H4 (cell line): ENCODE measurements at regions not wholly inside any gene's neighbourhood (a gene's known extent, or its start where the extent isn't known, plus 50 kb on each side); places are given as distances from the start of the nearest gene placed in this dataset.

Experiments
- DNase-seq: peaks from one replicate; pipeline ENCODE4 v3.0.0-alpha.2; 2015; ENCODE audit warnings: low spot score

DNA sequence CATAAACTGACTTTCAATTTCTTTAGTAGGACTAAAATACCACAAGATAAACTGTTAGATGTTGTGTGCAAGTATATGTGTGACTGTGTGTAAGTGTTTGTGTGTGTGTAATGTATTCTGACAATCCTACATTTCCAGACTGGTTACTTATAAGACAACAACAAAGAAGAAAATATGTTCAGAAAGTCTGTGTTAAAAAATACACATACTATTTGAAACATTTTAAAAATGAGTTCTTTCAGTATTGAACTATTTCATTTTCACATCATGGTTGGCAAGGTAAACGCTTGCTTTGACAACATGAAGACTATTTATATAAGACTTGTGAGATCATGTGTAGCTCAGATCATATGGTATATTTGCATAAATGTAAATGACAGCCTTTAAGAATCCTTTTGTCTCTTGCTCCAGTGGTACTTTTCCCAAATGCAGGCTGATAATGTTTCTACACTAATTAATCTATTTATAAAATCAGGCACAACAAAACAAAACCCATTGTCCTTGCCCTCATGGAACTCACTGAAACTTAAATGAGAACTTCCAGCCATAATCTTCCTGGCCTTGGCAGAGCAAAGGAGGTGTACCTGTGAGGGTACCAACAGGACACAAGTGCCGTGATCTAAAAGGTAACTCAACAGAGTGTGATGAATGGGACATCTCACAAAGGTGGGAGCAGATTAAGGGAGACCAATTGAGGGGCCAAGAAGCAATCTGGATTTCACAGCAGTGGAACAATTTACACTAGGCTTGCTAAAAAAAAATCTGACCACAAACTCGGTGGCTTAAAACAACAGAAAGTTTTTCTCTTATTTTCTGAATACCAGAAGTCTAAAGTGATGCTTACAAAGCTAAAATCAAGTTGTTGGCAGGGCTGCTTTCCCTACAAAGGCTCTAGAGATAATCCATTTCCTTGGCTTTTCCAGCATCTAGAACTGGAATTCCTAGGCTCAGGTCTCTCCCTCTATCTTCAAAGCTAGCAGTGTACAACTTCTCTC, 349.0 kb downstream of the TBC1D4 start:
- no peak for DNase-seq

DNA sequence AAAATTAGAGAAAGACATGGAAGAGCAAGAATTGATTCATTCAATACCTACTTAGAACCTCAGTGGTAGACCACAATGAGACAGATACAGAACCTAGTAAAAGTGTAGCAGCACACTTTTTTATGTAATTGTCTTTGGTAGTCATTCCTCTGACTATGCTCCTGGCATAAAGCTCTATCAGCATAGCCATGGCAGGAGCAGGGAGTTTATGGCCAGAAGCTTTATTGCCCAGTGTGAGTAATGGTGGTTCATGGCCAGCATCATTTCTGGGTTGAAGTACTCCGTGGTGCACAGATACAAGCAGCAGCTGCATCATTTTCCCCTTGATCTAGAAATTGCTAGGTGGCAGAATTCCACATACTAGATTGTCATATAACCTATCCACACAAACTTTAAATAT, 352.6 kb downstream of the TBC1D4 start:
- no peak for DNase-seq

GRCh38 chr13:75124415-75124814, 357.6 kb downstream of the TBC1D4 start:
- no peak for DNase-seq

GRCh38 chr13:75123428-75123827, 358.5 kb downstream of the TBC1D4 start:
- no peak for DNase-seq

- no peak for DNase-seq
Measured at GRCh38 chr13:75120085-75120484, 361.9 kb downstream of the TBC1D4 start.

DNA sequence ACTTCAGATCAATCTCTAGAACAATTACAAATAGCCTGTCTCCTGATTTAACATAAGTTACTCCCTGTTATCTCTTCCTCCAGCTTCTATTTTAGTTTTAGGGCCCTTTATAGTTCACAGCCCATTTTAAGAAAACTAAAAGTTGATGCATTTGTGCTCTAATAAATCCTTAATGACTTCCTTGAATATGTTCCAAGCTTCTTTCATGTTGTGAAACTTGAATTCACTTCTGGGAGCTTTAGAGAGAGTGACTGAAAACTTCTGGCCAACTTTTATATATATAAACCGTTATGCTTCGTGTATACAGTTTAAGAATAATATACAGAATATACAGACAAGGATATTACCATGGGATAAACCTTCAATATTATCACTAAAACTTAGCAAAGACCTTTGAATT, 366.8 kb downstream of the TBC1D4 start:
- no peak for DNase-seq

- DNase-seq: no peak
Measured at GRCh38 chr13:75103976-75104375, 378.0 kb downstream of the TBC1D4 start.

GRCh38 chr13:75102001-75102716, 379.8 kb downstream of the TBC1D4 start:
- DNase-seq: no peak

GRCh38 chr13:75101348-75101747, 380.6 kb downstream of the TBC1D4 start:
- DNase-seq: no peak

- DNase-seq: no peak
Measured at GRCh38 chr13:75092143-75092542, 389.8 kb downstream of the TBC1D4 start.

DNA sequence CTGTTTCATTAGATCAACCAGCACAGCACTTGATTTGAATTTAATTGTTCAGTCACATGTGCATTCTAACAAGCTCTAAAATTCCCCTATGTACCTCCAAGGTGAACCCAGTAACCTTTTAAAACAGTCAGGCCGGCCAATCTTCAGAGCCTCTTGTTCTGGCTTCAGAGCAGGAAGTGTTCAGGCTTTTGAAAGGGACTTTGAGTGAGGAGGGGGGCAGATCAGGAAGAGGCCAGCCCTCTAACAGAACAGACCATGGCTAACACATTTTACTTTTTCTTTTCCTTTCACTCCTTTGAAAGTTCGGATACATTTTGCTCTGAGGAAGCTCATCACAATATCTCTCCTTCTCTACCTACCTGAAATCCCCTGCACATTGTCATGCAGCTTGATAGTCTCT, 390.3 kb downstream of the TBC1D4 start:
- DNase-seq: no peak

DNA sequence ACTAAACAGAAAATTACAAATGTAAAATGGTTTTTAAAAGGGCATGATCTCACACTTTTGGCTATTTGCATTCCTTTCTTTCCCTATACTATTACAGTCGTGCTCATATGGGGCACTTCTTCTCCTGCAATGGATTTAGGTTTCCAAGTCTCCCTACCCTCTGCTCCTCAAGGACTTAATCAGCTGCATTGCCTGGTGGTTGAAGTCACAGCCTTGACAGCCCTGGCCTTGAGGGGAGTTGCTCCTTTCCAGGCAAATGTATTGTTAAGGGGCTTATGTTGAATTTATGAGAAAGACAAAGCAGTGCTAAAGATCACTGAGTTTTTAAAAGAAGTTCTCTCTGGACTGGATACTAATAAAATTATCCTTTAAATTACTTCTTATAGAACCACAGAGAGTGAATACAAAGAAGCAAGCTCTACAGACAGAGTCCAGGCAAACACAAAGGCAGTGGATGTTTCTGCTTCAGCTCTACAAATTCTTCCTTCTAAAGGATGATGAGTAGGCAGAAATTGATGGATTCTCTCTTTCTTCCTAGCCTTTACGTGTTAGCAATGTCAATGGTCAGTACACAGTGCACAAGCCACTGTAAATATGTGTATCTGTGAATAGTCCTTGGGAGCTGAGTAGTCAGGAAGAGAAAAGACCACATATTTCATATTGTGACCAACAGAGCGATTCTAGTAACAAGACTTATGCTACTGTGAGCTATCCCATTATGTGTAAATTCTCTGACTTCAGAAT, 390.9 kb downstream of the TBC1D4 start:
- no peak for DNase-seq

DNA sequence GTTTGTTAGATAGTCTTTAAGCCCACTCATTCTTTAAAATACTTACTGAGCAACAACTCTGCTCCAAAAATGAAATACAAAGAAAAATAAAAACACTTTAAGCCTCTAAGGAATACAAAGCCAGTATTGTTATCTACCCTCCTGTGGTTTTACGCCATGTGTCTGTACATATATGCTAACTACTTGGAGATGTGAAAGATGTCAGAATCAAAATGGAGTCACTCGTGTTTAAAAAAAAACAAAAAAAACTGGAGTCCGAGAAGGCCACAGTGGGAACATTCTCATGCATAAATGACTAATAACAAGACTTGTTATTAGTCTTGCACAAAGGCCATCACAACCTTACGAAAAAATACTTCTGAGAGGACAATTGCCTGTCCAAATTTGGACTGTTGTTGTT, 393.1 kb downstream of the TBC1D4 start:
- no peak for DNase-seq

GRCh38 chr13:75079226-75079625, 402.7 kb downstream of the TBC1D4 start:
- no peak for DNase-seq

- no peak for DNase-seq
Measured at GRCh38 chr13:75076476-75076875, 405.5 kb downstream of the TBC1D4 start.

DNA sequence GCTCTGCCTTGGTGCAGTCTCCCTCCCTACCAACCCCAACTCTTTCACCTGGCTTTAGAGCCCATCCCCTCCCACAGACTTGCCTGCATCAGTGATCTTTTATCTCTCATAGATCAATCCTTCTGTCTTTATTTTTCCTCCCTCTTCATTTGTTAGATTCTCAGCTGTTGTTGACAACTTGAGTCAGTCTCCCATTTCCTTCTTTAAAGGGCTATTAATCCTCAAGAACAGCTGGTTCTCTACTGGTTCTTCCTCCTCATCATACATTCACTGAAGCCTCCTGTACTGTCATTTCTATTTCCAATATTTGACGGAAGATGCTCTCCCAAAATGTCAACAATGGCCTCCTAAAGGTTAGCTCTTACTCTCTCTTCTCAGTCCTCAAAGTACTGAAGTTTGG, 408.2 kb downstream of the TBC1D4 start:
- DNase-seq: no peak

DNA sequence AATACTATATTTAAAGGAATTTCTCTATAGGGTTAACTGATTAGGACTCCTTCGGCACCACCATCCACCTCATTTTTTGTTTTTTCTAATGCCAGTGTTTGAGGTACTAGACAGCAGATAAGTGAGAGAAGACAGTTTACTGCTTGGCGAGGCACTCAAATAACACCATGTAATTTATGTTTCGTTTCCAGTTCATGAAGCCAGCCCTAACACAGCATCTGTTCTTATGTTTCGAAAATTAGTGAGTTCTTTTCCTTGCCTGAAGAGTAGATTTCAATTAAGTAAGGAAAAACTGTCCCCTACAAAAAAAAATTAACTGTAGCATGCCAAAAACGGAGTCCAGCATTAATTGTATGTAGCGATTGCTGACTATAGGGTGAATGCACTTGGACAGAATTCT, 409.1 kb downstream of the TBC1D4 start:
- DNase-seq: no peak

DNA sequence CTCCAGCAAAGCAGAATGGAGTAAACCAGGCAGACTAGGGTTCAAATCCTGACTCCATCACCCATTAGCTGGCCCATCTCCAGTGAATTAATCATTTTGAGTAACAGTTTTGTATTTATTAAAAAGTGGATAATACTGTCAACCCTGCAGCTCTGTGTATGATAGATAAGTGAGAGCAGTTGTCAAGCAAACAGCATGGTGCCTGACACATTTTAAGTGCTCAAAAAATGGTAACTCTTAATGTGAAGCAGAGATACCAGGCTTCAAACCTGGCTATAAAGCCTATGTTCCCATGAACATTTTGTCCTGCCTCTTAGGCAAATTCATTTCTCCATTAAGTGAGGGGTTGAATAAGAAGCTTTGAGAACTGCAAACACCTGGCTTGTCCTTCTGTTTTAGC, 409.6 kb downstream of the TBC1D4 start:
- DNase-seq: no peak

GRCh38 chr13:75071796-75072195, 410.2 kb downstream of the TBC1D4 start:
- no peak for DNase-seq

- no peak for DNase-seq
Measured at GRCh38 chr13:75071395-75071794, 410.6 kb downstream of the TBC1D4 start.

GRCh38 chr13:75061909-75062308, 420.1 kb downstream of the TBC1D4 start:
- no peak for DNase-seq

GRCh38 chr13:75055296-75055695, 426.7 kb downstream of the TBC1D4 start:
- DNase-seq: no peak
